ENCODE measurements at regions not wholly inside any gene's neighbourhood (a gene's known extent, or its start where the extent isn't known, plus 50 kb on each side); places are given as distances from the start of the nearest gene placed in this dataset.
"Not testable (repeated sequence)": the region's sequence is repeated elsewhere in the genome, so short reads cannot be mapped to it uniquely, and the experiment has no call there.

DNA sequence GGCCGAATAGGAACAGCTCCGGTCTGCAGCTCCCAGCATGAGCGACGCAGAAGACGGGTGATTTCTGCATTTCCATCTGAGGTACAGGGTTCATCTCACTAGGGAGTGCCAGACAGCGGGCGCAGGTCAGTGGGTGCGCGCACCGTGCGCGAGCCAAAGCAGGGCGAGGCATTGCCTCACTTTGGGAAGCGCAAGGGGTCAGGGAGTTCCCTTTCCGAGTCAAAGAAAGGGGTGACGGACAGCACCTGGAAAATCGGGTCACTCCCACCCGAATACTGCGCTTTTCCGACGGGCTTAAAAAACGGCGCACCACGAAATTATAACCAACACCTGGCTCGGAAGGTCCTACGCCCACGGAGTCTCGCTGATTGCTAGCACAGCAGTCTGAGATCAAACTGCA, 386.8 kb upstream of the SPHKAP start:
- not testable (repeated sequence) for FAIRE-seq

DNA sequence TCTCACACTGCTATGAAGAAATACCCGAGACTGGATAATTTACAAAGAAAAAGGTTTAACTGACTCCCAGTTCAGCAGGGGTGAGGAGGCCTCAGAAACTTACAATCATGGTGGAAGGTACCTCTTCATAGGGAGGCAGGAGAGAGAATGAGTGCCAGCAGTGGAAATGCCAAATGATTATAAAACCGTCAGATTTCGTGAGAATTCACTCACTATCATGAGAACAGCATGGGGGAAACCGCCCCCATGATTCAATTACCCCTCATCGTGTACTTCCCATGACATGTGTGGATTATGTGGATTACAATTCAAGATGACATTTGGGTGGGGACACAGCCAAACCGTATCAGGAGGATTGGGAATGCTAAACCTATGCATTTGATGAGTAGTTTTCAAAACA, 380.3 kb upstream of the SPHKAP start:
- no peak for FAIRE-seq

DNA sequence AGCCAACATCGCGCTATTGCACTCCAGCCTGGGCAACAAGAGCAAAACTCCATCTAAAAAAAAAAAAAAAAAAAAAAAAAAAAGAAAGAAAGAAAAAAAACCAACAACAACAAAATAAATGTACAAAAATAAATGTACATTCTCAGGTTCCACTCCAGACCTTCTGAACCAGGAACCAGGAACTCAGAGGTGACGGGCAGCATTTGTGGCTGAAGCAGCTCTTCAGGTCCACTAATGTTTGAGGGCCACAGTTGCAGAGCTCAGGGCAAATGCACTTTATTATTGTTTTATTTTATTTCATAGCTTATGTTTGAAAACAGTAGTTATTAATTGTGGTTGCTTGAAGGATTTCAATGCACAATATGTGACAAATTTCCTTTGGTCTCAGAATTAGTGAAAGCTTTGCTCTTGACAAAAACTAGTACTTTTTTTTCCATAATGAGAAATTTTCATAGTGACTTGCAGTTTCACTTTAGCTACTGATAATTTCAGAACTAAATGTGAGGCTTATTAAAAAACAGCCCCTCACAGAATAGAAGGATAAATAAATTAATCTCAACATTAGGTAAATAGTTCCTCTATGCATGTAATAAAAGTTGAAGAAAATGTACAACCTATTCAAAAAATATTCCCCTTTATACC, 378.4 kb upstream of the SPHKAP start:
- FAIRE-seq, result no peak

DNA sequence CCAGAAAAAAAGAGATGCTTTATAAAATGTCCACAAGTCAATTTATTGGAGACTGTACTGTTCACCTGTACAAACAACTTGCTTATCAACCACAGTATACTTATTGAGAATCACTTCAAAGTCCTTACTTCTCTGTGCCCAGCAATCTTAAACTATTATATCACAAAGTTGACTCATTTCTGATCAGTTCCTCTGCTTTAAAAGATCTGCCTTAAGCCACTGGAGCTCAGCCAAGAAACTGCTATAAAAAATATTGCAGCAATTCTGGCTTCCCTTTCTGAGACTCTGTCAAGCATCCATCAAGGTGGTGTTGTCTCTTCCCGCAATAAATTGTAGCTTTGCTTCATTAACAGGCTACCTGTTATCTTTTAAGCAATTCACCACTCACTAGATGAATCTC, 375.2 kb upstream of the SPHKAP start:
- FAIRE-seq, result no peak

DNA sequence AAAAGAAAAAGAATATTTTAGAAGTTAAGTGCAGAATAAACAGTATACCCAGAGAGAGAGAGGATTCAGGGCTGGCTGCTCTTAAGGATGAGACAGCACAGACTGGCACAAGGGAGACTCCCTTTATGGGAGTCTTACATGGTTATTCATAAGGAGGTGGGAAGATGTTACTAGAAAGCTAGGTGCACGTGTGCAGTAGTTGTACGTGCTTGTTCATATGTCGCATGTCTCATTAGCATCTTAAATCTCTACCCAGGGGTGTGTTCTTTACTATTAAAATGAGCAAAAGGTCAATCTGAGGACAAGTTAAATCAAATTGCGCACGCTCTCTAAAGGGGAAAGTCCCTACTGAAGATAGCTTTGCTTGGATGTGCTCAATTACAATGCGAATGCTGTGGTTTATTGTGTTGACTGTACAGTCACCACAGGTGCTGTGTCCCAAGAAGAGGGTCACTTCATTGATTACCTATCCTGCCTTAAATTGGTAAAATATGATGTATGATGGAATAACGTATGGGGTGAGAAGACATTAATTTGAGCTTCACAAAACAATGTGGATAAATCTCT, 368.0 kb upstream of the SPHKAP start:
- no peak for FAIRE-seq

DNA sequence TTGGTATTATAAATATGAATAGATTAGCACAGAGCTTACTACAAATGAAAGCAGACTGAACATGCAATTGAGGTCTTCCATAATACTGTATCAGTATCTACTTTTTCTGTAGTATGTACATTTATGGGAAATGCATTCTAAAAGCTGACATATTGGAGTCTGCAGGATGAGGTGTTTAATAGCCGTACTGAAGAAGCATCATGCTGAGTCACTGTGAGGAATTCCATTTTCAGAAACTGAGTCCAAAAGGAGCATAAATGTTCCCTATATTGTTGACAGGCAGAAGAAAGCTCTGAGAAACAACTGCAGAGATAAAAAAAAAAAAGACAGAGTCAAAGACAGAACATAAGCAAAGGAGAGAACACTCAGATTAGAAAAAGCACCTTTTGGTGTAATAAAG, 366.7 kb upstream of the SPHKAP start:
- FAIRE-seq, result no peak

DNA sequence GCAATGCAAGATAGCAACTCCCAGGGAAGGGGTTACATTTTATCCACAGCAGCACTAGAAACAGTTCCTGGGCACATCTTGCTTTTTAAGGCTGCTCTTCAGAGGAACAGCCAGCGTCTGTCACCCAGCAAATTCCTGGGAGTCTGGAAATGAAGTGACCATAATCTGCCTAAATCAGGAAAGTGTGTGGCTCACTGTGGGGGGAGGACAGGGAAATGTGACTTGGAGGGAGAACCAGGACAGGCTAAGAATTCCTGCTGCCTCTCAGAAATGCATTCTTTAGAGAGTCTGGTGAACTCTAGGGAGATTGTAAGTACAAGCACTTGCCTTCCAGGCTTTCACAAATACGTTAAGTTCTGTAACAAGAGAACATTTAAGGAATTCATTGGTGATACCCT, 364.3 kb upstream of the SPHKAP start:
- no peak for FAIRE-seq

DNA sequence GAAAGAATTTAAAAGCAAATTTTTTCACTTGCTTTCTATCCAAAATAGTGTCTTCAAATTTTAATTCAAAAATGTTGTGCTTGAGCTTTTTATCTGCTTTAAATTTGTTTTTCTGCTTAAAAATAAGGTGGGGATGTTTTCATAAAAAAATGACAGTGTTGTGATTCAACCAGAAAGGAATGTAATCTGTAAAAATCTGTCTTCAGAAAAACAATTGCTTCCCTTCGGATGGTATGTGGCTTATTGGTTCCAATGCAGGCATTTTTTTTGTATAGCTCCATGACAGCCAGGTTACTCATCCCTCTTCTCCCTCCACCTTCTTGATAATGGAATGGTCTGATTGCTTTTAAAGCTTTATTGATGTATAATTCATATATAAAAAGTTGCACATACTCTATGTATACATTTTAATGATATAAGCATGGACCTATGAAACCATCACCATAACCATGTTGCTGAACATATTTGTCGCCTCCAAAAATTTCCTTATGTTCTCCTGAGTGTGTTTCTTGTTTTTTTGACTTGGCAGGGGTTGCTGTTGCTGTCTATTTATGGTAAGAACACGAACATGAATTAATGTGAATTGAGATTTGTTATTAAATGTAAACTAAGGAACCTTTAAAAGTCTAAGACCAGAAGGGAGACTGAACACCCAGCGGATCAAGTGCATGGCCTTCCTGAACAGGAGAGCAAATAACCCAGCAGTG, 363.7 kb upstream of the SPHKAP start:
- FAIRE-seq, result no peak

DNA sequence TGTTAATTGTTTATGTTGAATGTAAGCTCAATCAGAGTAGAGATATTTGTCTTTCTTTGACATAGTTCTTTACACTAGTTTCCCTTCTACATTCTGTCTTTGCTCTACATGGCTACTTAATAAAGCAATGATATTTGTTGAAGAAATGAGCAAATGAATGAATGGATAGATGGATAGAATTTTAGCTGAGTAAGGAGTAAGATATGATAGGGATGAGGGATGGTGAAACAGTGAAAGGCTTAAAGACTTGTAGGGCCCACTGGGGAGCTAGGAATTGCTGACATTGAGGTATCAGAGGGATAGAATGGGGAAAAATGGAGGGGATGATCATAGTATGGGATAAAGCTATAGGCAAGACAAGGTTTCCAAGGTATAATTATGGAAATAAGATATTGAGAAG, 361.6 kb upstream of the SPHKAP start:
- FAIRE-seq, result no peak

DNA sequence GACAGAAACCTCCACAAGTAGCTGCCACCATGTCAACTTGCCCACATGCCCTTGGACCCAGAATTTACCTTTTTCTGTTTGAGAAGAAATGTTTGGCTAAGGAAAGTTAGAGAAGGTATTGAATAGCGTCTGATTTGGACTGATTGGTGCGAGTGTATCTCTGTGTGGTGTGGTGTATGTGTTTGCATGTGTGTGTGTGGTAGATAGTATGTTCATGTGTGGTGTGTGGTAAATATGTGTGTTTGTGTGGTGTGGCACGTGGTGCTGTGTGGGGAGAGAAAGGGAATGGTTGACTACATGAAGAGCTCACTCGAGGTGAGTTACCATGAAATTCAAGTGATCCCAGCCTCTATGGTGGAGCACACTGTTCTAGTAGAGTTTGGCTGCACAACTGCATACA, 360.8 kb upstream of the SPHKAP start:
- no peak for FAIRE-seq

DNA sequence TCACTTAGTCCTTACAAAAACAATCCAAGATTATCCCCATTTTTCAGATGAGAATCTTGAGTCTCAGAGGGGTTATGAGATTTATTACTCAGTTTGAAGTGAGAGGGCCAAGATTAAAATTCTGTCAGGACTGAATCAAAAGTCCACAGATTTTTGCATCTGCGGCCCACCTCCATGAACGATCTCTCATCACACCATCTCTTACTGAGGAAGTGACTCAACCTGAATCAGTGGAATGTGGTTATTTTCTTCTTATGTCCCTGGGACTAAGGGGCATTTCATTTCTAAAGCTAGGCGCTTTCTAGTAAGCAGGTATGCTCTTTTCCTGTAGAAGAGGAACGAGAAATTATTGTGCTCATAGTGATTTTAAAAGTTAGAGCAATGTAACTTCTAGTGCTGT, 360.3 kb upstream of the SPHKAP start:
- no peak for FAIRE-seq

DNA sequence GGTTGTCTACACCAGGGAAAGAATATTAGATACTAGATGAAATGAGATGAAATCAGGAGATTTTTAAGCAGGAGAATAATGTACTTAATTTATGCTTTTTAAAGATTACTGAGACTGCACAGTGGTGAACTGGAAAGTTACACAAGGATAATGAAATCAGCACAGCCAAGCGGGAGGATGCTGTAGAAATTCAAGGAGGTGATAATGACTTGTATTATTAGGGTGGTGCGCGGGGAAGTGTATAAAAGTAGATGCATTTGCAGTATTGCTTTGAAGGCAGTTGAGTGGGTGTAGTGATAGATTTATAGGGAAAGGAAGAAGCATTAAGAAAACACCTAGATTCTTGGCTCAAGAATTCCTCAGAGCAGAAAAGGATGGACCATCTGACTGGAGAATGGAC, 359.5 kb upstream of the SPHKAP start:
- FAIRE-seq, result no peak

DNA sequence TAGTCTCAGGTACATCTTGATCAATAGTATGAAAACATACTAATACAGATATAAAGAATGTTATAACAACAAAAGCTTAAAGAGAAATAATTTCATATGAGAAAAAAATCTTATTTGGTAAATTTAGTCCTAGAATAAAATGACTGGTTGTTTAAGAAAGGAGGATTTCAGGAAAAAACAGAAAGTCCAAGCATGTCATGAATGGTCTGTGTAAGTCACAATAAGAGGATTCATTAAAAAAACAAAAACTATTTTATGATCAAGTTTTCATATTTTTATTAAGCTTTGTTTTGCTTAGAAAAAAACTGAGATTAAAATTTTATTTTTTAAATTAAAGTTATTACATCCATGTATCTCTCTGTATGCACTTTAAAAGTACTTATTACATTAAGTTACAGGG, 353.9 kb upstream of the SPHKAP start:
- no peak for FAIRE-seq

DNA sequence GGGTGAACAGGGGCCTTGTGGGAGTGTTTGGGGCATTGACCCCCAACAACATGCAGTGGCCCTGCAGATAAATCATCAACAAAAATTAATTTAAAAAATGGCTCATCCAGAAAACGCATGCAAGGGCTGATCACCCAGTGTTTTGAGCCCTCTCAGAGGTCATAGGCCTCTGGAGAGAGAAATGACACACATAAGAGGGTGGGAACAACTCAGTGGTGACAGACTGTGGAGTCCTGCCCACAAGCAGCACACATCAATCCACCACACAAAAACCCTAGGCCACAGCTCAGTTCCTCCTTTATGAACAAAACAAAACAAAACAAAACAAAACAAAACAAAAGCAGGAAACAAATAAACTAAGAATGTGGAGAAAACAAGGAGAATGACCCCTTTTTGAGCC, 351.7 kb upstream of the SPHKAP start:
- FAIRE-seq, result no peak

DNA sequence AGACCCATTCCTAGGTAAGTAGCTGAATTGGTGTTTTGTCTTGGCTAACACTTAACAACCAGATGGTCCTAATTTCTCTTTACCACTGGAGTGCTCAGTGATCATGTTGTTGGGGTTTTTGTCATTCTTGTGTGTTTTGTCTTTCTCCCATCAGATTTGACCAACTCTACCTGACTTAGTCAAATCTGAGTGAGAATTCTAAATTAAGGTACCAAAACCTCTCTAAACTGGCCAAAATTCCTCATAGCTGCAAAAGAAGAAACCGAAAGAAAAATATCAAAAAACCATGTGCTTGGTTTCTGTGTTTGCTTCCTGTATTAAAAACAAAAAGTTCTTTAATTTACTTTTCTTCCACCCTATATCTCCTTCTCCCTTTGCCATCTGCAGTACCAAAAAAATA, 350.7 kb upstream of the SPHKAP start:
- no peak for FAIRE-seq

DNA sequence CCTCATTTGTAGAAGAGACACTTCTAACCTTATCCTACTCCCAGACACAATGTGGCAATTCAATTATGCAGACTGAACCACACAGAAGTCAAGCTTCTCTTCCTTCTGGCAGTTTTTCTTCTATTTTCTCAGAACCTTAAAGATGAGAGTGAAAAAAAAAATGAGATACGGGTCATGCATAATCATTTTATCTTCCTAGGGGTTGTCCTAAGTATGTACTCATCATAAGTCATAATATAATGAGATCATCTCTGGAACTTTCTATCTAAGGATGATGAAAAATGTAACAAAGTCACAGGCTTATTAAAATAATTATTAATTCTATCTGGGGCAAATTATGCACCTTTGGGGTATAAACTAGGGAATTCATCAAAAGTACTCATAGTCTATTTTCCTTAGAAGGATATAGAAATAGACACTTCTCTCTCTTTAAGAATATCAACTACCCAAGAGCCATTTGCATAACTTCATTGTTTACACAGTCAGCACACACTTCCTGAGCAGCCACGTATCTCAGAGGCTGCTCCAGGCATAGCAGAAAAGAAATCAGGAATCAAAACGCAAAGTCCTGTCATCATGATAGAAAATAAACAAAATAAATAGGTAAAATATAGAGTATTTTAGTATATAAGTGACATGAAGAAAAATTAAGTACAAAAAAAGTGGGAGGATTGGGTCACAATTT, 345.9 kb upstream of the SPHKAP start:
- no peak for FAIRE-seq

DNA sequence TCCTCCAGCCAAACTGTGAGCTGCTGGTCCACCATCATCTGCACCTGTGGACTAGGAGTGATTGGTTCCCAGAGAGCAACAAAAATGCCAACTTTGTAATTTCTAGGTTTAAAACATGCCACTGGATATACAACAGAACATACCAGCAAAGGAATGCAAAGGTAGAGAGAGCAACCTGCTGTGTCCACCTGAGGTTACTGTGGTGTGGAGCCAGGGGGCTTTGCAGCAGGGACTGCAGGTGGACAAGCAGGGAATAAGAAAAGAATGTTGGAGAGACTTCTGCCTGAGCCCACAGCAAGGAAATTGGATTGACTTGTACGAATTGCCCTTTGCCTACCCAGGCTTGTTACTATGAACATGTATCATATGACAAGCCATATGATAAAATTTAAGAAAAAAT, 345.2 kb upstream of the SPHKAP start:
- FAIRE-seq, result no peak

DNA sequence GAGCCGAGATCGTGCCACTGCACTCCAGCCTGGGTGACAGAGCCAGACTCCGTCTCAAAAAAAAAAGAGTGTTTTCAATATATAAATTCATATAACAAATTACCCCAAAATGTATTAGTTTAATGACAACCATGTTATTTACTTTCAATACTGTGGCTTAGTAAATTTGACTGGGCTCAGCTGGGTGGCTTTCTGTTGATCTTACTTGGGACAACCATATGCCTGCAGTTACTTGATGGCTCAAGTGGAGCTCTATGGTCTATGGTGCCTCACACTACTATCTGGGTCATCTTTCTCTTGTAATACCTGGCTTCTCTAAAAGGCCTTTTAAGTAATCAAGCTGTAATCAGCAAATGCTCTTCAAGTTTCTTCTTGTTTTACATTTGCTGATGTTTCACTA, 341.5 kb upstream of the SPHKAP start:
- no peak for FAIRE-seq

DNA sequence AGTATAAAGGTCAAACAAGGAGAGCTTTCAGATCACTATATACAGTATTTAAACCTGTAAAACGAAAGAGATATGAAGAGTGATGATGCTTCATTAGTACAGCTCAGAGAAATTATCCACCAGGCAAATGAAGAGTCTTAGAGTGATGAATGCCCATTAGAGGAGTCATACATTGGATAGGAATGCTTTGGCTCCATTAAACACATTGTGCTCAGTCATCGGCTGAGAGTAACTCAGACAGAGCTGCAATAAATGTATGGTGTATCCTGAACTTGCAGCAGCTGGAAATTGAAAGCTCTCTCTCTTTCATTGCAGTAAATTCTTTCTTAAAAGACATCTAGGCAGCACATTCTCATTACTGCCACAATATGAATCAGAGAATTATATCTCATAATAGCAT, 340.8 kb upstream of the SPHKAP start:
- no peak for FAIRE-seq

DNA sequence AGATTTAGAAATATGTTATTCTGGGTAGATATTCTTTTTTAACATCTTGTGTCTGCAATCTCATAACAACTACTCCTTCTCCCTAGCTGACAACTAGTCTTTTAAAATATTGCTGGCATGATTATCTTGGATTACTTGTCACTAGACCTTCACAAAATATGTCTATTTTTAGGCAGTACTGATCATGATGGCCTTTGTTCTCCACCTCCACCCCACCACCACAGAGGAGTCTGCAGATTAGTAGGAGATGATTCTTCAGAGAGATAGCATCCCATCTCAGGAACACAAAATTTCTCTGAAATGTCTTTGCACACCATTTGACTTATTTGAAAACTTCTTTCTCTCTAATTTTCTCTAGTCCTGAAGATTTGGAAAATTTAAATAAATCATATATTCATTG, 338.1 kb upstream of the SPHKAP start:
- FAIRE-seq, result no peak

DNA sequence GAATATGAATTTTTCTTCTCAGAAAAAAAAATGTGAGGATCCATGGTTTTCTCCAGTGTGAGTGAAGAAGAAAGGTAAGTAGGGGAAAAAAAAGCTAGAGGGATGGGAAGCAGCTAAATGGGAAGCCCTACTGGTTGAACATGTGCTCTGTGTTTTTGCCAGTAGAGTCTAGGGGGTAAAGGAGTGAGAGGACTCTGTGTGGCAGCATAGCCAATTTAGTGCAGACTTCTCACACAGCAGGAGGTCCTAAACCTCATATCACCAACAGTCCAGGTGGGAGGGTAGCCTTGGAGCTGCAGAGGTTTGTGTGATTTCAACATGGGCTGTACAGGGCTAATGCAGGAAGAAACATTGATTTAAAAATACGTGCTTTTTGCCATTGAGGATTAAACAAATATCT, 334.5 kb upstream of the SPHKAP start:
- no peak for FAIRE-seq

DNA sequence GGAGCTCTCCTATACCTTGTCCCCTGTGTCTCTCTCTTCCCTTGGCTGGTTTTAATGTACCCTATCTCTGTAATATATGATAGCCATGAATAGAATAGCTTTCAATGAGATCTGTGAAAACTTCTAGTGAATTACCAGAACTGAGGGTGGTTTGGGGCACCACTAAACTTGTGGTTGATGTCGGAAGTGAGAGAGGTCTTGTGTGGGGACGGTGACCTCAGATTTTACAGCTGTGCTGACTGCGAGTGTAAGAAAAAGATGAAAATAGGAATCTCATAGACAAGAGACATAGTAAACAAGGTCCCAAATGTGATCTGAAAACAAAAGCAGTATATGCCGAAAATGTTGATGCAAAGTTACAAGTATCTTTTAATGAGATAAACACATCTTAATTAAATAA, 332.0 kb upstream of the SPHKAP start:
- not testable (repeated sequence) for FAIRE-seq

DNA sequence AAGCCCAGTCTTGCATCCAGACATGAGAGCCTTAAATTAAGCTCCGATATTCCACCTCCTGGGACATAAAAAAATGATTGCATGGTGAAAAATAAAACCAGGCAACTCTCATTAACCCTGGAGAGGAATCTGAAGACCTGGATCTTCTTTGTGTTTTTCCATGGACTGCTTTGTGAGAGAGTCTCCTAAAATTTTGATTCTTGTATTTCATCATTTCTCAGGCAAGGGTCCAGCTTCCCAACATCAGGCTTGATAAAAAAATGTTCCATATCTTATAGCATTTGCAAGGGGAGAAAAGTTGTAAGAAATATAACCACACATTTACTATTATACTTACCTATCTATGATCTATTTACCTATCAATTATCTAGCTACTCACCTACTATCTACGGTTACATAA, 327.5 kb upstream of the SPHKAP start:
- no peak for FAIRE-seq

DNA sequence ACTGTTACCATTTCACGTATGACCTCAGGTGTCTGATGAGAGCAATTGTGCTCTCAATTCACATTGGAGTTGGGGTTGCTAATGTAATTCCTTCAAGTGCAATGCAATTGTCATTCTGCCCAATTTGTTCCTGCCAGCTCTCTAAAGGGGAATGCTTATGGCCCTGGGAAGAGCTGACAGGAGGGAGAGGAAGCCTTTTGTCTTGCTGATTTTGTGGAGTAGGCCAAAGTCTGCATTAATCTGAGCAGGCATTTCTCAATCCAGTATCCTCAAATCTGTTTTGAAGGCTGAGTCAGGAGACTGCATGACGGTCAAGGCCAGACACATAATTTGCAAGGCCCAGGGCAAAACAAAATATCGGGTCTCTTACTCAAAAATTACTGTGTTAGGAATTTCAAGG, 326.4 kb upstream of the SPHKAP start:
- no peak for FAIRE-seq
